Heart left ventricle (tissue), 13 donors: ENCODE measurements at regions not wholly inside any gene's neighbourhood (a gene's known extent, or its start where the extent isn't known, plus 50 kb on each side); places are given as distances from the start of the nearest gene placed in this dataset.

Source experiments
- CTCF ChIP-seq, 12 donors: fragments of 200-600 bp; sonication (generic) in 4 of 12; IDR thresholded peaks; one replicate each; pipeline versions ENCODE4 v1.5.0 to v1.8.0; 2018 to 2022; ENCODE audit warnings: antibody characterized with exemption in 12 of 12, mild to moderate bottlenecking in 5 of 12
- POLR2A ChIP-seq, 2 donors: fragments of 450-650 bp; IDR thresholded peaks; one replicate each; pipeline ENCODE4 v1.6.1; 2017; ENCODE audit warnings: antibody characterized with exemption in 2 of 2, mild to moderate bottlenecking in 2 of 2, moderate library complexity in 2 of 2
- donor health status: ischemic (EF 13 %, LVEDD 7.1; RV severe dilation, severe dysfunction).
- donor health status: DM: no; HTN: yes; CAD: no.
- donor health status: DM: no; HTN: no; CAD: no.
- donor health status: ischemic (EF 25% LVEDD 6.9; RV normal size, moderate dysfunction).
- donor health status: ischemic (EF 25% LVEDD 5.7; RV mildly dilated, moderate dysfunction).
- donor health status: ischemic (EF 35%, LVEDD 5.7; RV mildly dilated, moderate dysfunction).
- donor health status: nonischemic (EF 11% LVEDD 7.7; RV severe dilation, severe dysfunction).
- donor health status: DM: yes; HTN: yes; CAD: no.
- donor health status: PGD.
- donor health status: ischemic (EF 29% LVEDD 5.4; RV normal size, mild dysfunction).
- donor health status: nonischemic (EF 23%, LVEDD 6.1; RV moderate dilation, normal function).

GRCh38 chr2:206213514-206213845 is 53.8 kb downstream of the EEF1B2 start:
- no peak for TF ChIP-seq CTCF (IDR thresholded peaks at IDR 0.05)
- no peak for TF ChIP-seq POLR2A (IDR thresholded peaks at IDR 0.05)
